ENCODE measurements at regions not wholly inside any gene's neighbourhood (a gene's known extent, or its start where the extent isn't known, plus 50 kb on each side); places are given as distances from the start of the nearest gene placed in this dataset.

DNA sequence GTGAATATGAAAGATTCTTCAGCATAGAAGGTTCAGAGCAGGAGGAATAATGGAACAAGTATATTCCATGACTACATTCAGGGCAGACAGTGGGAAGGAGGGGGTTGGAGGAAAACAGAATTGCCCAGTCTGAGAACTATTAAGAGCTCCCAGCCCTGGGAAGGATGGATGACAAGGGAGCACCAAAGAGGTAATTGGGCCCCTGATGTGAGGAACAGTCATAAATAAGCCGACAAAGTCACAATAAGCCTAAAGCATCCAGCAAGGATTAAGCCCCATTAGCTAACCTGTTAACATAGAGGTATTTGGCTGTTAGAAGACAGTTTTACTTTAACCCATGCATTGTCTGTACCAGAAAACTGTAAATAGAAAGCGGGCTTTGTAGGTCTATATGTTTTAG, 348.7 kb upstream of the SEMA6A start:
- TF ChIP-seq TAF1 (IDR thresholded peaks at IDR 0.05; ENCODE audit: borderline replicate concordance, low read depth, low read length) (no peak), POLR2A (IDR thresholded peaks at IDR 0.05; ENCODE audit: low read depth, low read length) (no peak), POLR2AphosphoS5 (IDR thresholded peaks at IDR 0.05; ENCODE audit: low read depth, low read length) (no peak)
- no peak for FAIRE-seq
- no peak for DNase-seq (ENCODE audit: insufficient read length)

DNA sequence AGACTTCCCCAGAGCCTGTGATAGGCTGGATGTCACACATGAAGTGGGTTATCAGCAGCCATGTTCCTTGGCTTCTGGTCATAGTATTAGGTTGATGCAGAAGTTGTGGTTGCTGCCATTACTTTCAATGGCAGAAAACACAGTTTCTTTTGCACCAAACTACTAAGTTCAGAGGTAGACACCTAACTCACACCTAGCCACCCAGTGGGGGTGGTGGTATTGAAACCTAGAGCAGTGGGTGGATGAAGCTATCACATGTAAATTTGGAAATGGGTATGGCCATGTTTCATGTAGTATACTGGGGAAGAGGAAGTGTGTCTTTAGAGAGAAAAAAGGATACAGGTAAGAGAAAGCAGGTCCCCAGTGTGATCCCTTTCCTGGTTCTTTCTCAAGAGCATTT, 347.9 kb upstream of the SEMA6A start:
- TF ChIP-seq POLR2AphosphoS5 (IDR thresholded peaks at IDR 0.05; ENCODE audit: low read depth, low read length): no peak
- no peak for TF ChIP-seq POLR2A (IDR thresholded peaks at IDR 0.05; ENCODE audit: low read depth, low read length)
- no peak for TF ChIP-seq TAF1 (IDR thresholded peaks at IDR 0.05; ENCODE audit: borderline replicate concordance, low read depth, low read length)
- FAIRE-seq (no peak), DNase-seq (ENCODE audit: insufficient read length) (no peak)

DNA sequence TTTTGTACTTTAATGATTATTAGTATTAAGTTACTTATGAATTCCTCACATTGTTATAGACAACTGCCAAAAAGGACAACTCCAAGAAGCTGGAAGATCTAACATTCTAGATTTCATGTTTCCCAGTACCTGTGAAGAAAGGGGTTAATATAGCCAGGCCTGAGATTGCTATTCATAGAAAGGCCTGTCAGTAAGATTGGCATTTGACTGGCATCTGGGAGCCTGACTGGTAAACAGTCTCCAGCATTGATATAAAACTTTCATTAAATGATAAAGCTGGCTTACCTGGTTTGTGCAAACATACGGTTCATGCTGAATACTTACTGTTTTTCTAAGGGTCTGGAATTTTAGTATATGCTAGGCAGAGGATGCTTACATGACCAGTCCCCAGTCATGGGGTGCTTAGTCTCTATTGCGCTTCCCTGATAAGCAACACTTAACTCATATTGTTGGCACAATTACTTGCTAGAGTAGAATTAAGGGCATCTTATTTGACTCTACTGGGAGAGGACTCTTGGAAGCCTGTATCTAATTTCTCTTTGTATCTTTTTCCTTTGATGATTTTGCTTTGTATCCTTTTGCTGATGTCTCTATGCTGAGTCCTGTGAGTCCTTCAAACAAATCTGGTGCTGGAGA, 340.4 kb upstream of the SEMA6A start:
- FAIRE-seq: no peak
- no peak for DNase-seq (ENCODE audit: insufficient read length)
- no peak for TF ChIP-seq TAF1 (IDR thresholded peaks at IDR 0.05; ENCODE audit: borderline replicate concordance, low read depth, low read length)

DNA sequence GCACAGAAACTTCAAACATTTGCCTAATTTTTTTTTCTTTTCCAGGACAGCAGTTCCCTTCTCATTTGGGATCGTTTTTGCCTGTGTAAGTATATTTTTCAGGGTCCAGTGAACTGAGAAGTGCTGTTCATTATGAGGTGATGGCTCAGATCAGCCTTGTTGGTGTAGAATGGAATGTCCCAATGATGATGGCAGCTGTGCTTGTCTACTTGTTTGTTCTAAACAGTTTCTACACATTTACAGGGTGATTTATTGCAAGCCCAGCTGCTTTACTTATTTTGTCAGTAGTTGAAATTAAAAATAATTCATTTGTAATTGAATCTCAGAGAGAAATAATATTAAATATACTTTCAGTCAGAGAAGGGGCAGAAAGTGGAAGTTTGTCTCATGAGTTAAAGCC, 337.6 kb upstream of the SEMA6A start:
- DNase-seq (ENCODE audit: insufficient read length) (no peak), FAIRE-seq (no peak)
- no peak for TF ChIP-seq POLR2AphosphoS5 (IDR thresholded peaks at IDR 0.05; ENCODE audit: low read depth, low read length)

DNA sequence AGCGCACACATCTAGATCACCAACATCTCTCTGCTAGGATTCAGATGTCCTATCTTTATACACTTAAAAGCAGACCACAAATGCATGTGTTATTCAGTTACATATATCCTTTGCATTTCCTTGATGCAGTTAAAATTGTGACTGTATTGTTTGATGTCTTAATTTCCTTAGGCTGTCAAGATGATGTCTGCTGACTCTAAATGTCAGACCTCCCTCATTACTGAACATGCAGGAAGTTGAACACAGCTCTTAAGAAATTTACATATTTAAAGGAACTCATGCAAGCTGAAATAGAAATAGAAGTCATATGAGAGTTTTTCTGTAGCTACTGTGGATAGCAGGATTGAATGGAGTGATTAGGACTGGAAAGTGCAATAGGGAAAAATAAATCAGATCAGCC, 336.5 kb upstream of the SEMA6A start:
- FAIRE-seq: no peak
- TF ChIP-seq TAF1 (IDR thresholded peaks at IDR 0.05; ENCODE audit: borderline replicate concordance, low read depth, low read length) (no peak), POLR2A (IDR thresholded peaks at IDR 0.05; ENCODE audit: low read depth, low read length) (no peak), POLR2AphosphoS5 (IDR thresholded peaks at IDR 0.05; ENCODE audit: low read depth, low read length) (no peak)
- DNase-seq (ENCODE audit: insufficient read length): no peak

DNA sequence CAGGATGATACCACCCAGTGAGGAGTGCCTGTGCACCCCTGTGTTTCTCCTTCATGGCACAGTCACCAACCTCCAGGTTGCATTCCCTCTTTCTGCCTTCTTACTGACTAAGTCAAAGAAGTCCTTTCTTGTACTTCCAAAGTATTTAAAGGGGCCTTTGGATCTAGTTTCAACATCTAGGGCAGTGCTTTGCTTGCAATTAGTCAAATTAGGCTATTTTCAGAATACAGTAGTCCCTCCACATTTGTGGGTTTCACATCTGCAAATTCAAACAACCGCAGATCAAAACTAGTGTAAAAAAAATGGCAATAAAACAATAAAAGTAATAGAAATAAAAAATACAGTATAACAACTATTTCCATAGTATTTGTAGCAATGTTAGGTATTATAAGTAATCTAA, 333.9 kb upstream of the SEMA6A start:
- DNase-seq (ENCODE audit: insufficient read length): no peak
- no peak for TF ChIP-seq POLR2AphosphoS5 (IDR thresholded peaks at IDR 0.05; ENCODE audit: low read depth, low read length)
- no peak for TF ChIP-seq POLR2A (IDR thresholded peaks at IDR 0.05; ENCODE audit: low read depth, low read length)
- TF ChIP-seq TAF1 (IDR thresholded peaks at IDR 0.05; ENCODE audit: borderline replicate concordance, low read depth, low read length): no peak
- peak; percentile 60 for FAIRE-seq

DNA sequence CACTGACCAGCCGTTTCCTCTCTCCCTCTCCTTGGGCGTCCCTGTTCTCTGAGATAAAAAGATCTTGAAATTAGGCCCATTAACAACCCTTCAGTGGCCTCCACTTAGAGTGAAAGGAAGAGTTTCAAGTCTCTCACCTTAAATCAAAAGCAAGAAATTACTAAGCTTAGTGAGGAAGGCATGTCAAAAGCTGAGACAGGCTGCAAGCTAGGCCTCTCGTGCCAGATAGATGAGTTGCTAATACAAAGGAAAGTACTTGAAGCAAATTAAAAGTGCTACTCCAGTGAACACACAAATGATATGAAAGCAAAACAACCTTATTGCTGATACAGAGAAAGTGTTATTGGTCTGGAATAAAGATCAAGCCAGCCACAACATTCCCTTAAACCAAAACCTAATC, 331.3 kb upstream of the SEMA6A start:
- FAIRE-seq (peak; percentile 24), DNase-seq (ENCODE audit: insufficient read length) (no peak)
- TF ChIP-seq POLR2A (IDR thresholded peaks at IDR 0.05; ENCODE audit: low read depth, low read length) (no peak), POLR2AphosphoS5 (IDR thresholded peaks at IDR 0.05; ENCODE audit: low read depth, low read length) (no peak), TAF1 (IDR thresholded peaks at IDR 0.05; ENCODE audit: borderline replicate concordance, low read depth, low read length) (no peak)

DNA sequence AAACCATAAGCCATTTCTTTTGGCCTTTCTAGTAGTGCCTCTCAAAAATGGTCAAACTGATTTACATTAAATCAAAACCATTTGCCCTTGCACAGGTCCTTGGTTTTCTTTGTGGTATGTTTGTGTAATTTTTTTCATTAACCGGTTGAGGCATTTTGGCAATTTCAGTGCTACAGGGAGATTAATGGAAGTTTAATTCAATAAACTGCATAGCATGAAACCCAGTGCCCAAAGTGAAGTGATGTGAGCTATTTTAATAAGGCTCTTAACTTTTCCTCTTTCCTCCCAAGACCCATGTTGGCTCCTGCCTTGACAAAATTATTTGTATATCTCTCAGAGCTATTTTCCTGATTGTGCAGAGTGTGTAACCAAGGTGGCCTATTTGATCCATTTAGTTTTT, 326.2 kb upstream of the SEMA6A start:
- DNase-seq (ENCODE audit: insufficient read length): no peak
- no peak for TF ChIP-seq TAF1 (IDR thresholded peaks at IDR 0.05; ENCODE audit: borderline replicate concordance, low read depth, low read length)
- TF ChIP-seq POLR2AphosphoS5 (IDR thresholded peaks at IDR 0.05; ENCODE audit: low read depth, low read length): no peak
- TF ChIP-seq POLR2A (IDR thresholded peaks at IDR 0.05; ENCODE audit: low read depth, low read length): no peak
- FAIRE-seq: no peak

DNA sequence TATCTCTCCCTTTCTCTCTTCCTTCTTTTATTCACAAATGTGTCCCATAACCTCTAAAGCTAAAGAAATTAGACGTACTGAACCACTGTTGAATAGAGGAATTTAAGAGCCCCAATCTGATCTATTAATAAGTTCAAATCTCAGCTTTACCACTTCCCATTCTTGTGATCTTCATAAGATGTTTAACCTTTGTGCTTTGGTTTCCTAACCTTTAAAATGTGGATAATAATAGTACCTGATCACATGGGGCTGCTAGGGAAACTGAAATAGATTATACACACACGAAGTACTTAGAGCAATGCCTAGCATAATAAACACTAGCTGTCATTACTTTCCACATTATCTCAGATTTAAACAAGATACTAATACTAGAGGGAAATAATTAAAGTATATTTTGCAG, 324.3 kb upstream of the SEMA6A start:
- FAIRE-seq (peak; percentile 71), DNase-seq (ENCODE audit: insufficient read length) (no peak)
- TF ChIP-seq POLR2AphosphoS5 (IDR thresholded peaks at IDR 0.05; ENCODE audit: low read depth, low read length) (no peak), TAF1 (IDR thresholded peaks at IDR 0.05; ENCODE audit: borderline replicate concordance, low read depth, low read length) (no peak), POLR2A (IDR thresholded peaks at IDR 0.05; ENCODE audit: low read depth, low read length) (no peak)

DNA sequence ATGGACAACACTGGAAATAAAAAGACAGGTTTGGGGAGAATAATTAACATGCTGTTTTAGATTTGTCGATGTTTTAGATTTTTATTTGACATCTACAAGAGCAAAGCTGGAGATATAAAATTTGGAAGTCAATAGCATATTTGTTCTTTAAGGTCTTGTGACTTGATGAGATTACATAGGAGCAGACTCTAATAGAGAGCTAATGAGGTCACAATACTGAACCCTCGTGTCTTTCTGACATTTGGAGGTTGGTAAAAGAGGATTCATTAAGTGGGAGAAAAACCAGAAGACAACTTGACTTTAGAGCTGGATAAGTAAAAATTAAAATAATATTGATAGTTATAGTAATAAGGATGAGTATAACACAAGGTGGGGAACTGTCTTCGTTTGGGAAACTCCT, 322.7 kb upstream of the SEMA6A start:
- FAIRE-seq: no peak
- no peak for DNase-seq (ENCODE audit: insufficient read length)
- no peak for TF ChIP-seq TAF1 (IDR thresholded peaks at IDR 0.05; ENCODE audit: borderline replicate concordance, low read depth, low read length)
- TF ChIP-seq POLR2A (IDR thresholded peaks at IDR 0.05; ENCODE audit: low read depth, low read length): no peak
- no peak for TF ChIP-seq POLR2AphosphoS5 (IDR thresholded peaks at IDR 0.05; ENCODE audit: low read depth, low read length)

DNA sequence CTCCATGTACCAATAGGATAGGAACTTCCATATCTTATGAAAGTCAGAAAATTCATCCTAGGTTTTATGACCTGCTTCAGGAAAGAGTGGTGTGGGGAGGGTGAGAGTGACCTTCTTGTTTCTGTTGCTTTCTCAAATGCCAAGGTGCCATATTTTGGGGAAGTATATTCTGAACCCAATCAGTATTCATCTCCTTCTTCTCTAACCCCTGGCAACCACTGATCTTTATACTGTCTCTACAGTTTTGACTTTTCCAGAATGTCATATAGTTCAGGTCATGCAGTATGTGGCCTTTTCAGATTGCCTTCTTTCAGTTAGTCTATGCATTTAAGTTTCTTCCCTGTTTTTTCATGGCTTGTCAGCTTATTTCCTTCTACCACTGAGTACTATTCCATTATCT, 321.4 kb upstream of the SEMA6A start:
- TF ChIP-seq TAF1 (IDR thresholded peaks at IDR 0.05; ENCODE audit: borderline replicate concordance, low read depth, low read length): no peak
- no peak for TF ChIP-seq POLR2A (IDR thresholded peaks at IDR 0.05; ENCODE audit: low read depth, low read length)
- no peak for TF ChIP-seq POLR2AphosphoS5 (IDR thresholded peaks at IDR 0.05; ENCODE audit: low read depth, low read length)
- DNase-seq (ENCODE audit: insufficient read length) (no peak), FAIRE-seq (no peak)

DNA sequence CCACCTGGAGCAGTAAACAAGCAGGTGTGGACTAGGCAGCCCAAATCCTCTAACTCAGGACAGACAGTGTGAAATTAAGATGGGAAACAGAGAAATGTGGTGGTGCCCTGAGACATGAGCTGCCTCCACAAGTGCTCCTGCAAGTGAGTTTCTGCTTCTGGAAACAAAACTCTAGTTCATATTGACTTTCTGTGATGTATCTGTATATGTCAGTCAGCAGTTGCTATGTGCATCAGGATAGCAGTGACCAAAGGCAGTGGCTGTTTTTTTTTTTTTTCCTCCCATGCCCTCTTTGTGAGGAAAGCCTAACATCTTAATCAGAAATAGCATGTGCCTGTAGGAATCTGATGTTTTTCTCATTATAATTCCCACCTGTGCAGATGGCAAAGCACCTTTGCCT, 318.4 kb upstream of the SEMA6A start:
- TF ChIP-seq POLR2A (IDR thresholded peaks at IDR 0.05; ENCODE audit: low read depth, low read length): no peak
- no peak for TF ChIP-seq TAF1 (IDR thresholded peaks at IDR 0.05; ENCODE audit: borderline replicate concordance, low read depth, low read length)
- TF ChIP-seq POLR2AphosphoS5 (IDR thresholded peaks at IDR 0.05; ENCODE audit: low read depth, low read length): no peak
- FAIRE-seq: no peak
- no peak for DNase-seq (ENCODE audit: insufficient read length)

DNA sequence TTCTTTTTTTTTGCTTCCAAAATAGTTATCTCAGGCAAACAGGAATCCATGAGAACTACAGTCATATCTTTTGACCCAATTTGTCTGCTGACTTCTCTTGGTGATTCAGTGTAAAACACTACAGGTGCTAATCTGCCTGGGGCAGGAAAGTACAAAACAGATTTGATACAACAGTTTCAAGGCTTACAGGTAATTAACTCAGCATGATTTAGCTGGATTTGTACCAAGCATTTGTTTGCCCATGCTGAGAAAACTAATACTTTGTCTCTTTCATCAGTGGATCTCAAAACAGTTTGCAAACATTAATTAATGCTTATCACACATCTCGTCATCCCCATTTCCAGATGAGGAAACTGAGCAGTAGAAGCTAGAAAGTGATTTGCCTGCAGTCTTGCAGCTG, 312.5 kb upstream of the SEMA6A start:
- FAIRE-seq (no peak), DNase-seq (ENCODE audit: insufficient read length) (no peak)
- TF ChIP-seq TAF1 (IDR thresholded peaks at IDR 0.05; ENCODE audit: borderline replicate concordance, low read depth, low read length): no peak
- no peak for TF ChIP-seq POLR2AphosphoS5 (IDR thresholded peaks at IDR 0.05; ENCODE audit: low read depth, low read length)
- TF ChIP-seq POLR2A (IDR thresholded peaks at IDR 0.05; ENCODE audit: low read depth, low read length): no peak

Data from GM12892 (cell line).